ENCODE measurements at regions not wholly inside any gene's neighbourhood (a gene's known extent, or its start where the extent isn't known, plus 50 kb on each side); places are given as distances from the start of the nearest gene placed in this dataset.

GRCh38 chr11:95305705-95306104, 74.7 kb upstream of the SESN3 start:
- TF ChIP-seq POLR2A (IDR thresholded peaks at IDR 0.05; ENCODE audit: low read depth, low read length) (no peak), CTCF (IDR thresholded peaks at IDR 0.05; ENCODE audit: extremely low read depth in 1 of 2, insufficient read depth in 1 of 2, low read depth in 1 of 2, low read length in 2 of 2) (no peak), POLR2AphosphoS5 (IDR thresholded peaks at IDR 0.05; ENCODE audit: insufficient read depth, low read depth, low read length) (no peak), EZH2 (IDR thresholded peaks at IDR 0.05; ENCODE audit: borderline replicate concordance, low read depth, low read length, severe bottlenecking) (no peak), FOS (IDR thresholded peaks at IDR 0.05; ENCODE audit: borderline replicate concordance, insufficient read depth, low read length) (no peak), MYC (IDR thresholded peaks at IDR 0.05; ENCODE audit: low read depth, low read length) (no peak)

Data from endothelial cell of umbilical vein (primary cell).